ENCODE measurements at regions not wholly inside any gene's neighbourhood (a gene's known extent, or its start where the extent isn't known, plus 50 kb on each side); places are given as distances from the start of the nearest gene placed in this dataset.
"Not testable (repeated sequence)": the region's sequence is repeated elsewhere in the genome, so short reads cannot be mapped to it uniquely, and the experiment has no call there.

GRCh38 chr15:84151205-84151931 is 84.2 kb upstream of the GOLGA6L4 start:
- DNase-seq (no peak), ATAC-seq (no peak), FAIRE-seq (no peak)
- H3K27ac ChIP-seq = no peak overlapping the region
- no peaks in the 10 kb centered on the region for H3K9me3 ChIP-seq
- TF ChIP-seq, protein P1, sequence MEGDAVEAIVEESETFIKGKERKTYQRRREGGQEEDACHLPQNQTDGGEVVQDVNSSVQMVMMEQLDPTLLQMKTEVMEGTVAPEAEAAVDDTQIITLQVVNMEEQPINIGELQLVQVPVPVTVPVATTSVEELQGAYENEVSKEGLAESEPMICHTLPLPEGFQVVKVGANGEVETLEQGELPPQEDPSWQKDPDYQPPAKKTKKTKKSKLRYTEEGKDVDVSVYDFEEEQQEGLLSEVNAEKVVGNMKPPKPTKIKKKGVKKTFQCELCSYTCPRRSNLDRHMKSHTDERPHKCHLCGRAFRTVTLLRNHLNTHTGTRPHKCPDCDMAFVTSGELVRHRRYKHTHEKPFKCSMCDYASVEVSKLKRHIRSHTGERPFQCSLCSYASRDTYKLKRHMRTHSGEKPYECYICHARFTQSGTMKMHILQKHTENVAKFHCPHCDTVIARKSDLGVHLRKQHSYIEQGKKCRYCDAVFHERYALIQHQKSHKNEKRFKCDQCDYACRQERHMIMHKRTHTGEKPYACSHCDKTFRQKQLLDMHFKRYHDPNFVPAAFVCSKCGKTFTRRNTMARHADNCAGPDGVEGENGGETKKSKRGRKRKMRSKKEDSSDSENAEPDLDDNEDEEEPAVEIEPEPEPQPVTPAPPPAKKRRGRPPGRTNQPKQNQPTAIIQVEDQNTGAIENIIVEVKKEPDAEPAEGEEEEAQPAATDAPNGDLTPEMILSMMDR (IDR thresholded peaks at IDR 0.05) = no peak
- H3K4me1 ChIP-seq = no peaks in the 10 kb centered on the region
- intact Hi-C loops (cut with DNase I) = no loop called here
- 87 to 89% methylated on average over 11 of the region's 11 CpGs for WGBS, 2 donors
- no peaks in the 10 kb centered on the region for H3K27me3 ChIP-seq
- no peak overlapping the region for H3K4me3 ChIP-seq
- H3K36me3 ChIP-seq = no peaks in the 10 kb centered on the region

DNA sequence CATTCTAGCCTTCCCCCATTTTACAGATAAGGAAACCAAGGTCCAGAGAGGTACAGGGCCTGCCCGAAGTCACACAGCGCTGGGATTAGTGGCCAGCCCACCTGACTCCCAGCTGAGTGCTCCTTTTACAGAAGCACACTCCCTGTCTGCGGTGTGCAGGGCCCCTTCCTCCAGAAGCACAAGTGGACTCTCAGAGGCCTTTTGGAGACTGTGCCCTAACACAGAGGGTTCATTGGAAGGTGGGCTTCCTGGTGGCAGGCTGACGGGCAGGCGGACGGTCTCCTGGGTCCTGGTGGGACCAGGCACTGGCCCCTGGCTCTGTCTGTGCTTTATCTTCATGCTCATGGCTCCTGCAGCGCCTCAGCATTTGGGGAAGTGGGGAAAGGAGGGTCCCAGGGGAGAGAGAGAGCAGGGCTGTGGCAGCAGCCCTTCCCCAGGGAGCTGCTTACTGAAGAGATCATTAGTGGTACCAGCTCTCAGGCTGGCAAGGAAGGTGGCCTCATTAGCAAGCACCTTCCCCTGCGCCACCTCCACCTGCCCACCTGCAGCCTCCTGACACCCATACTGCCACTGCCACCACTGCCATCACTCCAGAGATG is 83.1 kb upstream of the GOLGA6L4 start:
- H3K4me1 ChIP-seq; H3K36me3 ChIP-seq; H3K9me3 ChIP-seq; H3K4me3 ChIP-seq; FAIRE-seq; H3K27ac ChIP-seq; DNase-seq; ATAC-seq; H3K27me3 ChIP-seq; intact Hi-C loops (cut with DNase I): not testable (repeated sequence)
- 90 to 96% methylated on average over 7 to 8 of the region's 8 CpGs for WGBS, 2 donors

DNA sequence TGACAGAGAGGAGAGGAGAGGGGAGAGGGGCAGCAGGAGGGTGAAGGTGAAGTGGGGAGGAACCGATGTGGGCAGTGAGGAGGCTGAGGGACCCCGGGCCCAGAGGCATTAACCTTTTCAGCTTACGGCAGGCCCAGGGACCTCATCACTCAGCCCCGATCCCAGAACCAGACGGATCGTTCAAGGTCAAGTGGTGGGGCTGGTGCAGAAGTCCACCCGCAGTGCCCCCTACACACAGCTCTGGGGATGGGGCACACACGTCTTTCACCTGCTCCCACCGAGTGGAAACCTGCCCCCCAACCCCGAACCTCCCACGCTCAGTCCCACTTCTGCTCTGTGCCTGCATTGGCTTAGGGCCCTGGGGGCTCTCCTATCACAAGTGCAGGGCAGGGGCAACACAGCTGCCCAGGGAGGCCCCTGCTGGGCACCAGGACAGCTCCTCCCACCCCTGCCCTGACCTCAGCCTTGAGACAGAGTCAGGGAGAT is 81.9 kb upstream of the GOLGA6L4 start:
- ATAC-seq; H3K36me3 ChIP-seq; H3K4me3 ChIP-seq; H3K27ac ChIP-seq; intact Hi-C loops (cut with DNase I); FAIRE-seq; H3K4me1 ChIP-seq; H3K9me3 ChIP-seq; DNase-seq; H3K27me3 ChIP-seq: not testable (repeated sequence)
- WGBS, 2 donors = 59 to 63% methylated on average over 11 of the region's 11 CpGs

DNA sequence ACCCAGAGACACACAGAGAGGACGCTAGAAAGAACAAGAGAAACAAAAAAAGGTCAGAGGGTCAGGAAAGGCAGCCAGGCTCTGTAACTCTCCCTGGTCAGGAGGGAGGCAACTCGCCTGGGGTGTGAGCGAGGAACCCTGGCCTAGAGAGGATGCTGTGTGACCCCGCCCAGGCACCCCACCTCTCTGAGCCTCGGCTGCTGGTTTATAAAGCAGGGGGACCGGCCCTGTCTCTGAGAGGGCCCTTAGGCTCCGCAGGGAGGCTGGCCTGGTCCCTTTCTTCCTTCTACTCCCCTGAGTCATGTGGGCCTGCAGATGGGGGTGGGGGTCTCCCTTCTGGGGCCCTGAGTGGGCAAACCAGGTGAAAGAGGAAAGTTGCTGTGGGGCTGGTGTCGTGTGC is 81.3 kb upstream of the GOLGA6L4 start:
- H3K4me1 ChIP-seq; H3K27me3 ChIP-seq; H3K36me3 ChIP-seq; intact Hi-C loops (cut with DNase I); ATAC-seq; FAIRE-seq; DNase-seq; H3K4me3 ChIP-seq; H3K27ac ChIP-seq; H3K9me3 ChIP-seq: not testable (repeated sequence)
- WGBS, 2 donors = 73 to 80% methylated on average over 7 to 8 of the region's 8 CpGs

- H3K4me1 ChIP-seq; H3K27me3 ChIP-seq; FAIRE-seq; H3K36me3 ChIP-seq; H3K9me3 ChIP-seq; H3K27ac ChIP-seq; DNase-seq; intact Hi-C loops (cut with DNase I); H3K4me3 ChIP-seq; ATAC-seq: not testable (repeated sequence)
- 79 to 90% methylated on average over 7 to 9 of the region's 9 CpGs for WGBS, 2 donors
These were observed 80.8 kb upstream of the GOLGA6L4 start for GRCh38 chr15:84154787-84155186.

GRCh38 chr15:84155792-84156587 is 79.6 kb upstream of the GOLGA6L4 start:
- FAIRE-seq; H3K36me3 ChIP-seq; ATAC-seq; intact Hi-C loops (cut with DNase I); H3K27ac ChIP-seq; H3K4me1 ChIP-seq; DNase-seq; H3K27me3 ChIP-seq; H3K9me3 ChIP-seq; H3K4me3 ChIP-seq: not testable (repeated sequence)
- 66 to 69% methylated on average over 12 to 20 of the region's 22 CpGs for WGBS, 2 donors

- H3K4me3 ChIP-seq; H3K27ac ChIP-seq; ATAC-seq; H3K4me1 ChIP-seq; H3K9me3 ChIP-seq; H3K27me3 ChIP-seq; intact Hi-C loops (cut with DNase I); H3K36me3 ChIP-seq; DNase-seq; FAIRE-seq: not testable (repeated sequence)
- WGBS, 2 donors = 74 to 75% methylated on average over 3 of the region's 3 CpGs
These were observed 79.1 kb upstream of the GOLGA6L4 start for GRCh38 chr15:84156588-84156840.

DNA sequence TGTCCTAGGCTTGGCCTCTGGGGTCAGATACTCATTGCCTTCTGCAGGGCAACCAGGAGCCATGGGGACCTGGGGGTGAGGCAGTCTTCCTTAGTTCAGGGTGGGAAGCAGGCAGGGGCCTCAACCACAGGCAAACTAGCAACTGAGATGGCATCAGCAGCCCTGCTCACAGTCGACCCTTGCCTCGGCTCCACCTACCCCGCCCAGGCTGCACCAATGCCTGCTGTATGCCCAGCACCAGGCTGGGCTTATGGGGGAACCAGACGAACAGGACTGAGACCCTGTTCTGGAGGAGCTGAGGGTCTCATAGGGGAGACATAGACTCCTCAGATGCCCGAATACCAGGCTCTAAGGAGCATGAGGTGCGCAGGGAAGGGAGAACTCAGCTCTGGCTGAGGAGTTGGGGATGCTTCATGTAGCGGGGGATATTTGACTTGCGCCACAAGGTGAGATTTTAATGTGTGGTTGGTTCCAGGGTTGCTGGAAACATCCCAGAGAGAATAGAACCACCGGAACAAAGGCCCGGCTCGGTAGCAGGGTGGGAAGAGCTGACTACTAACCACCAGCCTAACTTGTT is 78.4 kb upstream of the GOLGA6L4 start:
- intact Hi-C loops (cut with DNase I); H3K36me3 ChIP-seq; H3K9me3 ChIP-seq; H3K27me3 ChIP-seq; DNase-seq; H3K27ac ChIP-seq; H3K4me1 ChIP-seq; FAIRE-seq; H3K4me3 ChIP-seq; ATAC-seq: not testable (repeated sequence)
- 73 to 86% methylated on average over 11 of the region's 11 CpGs for WGBS, 2 donors

GRCh38 chr15:84157857-84158256 is 77.7 kb upstream of the GOLGA6L4 start:
- H3K4me3 ChIP-seq; H3K9me3 ChIP-seq; H3K27me3 ChIP-seq; H3K36me3 ChIP-seq; ATAC-seq; intact Hi-C loops (cut with DNase I); DNase-seq; H3K27ac ChIP-seq; H3K4me1 ChIP-seq; FAIRE-seq: not testable (repeated sequence)
- 79 to 82% methylated on average over 3 of the region's 3 CpGs for WGBS, 2 donors

- H3K27ac ChIP-seq; H3K36me3 ChIP-seq; H3K4me1 ChIP-seq; H3K4me3 ChIP-seq; H3K9me3 ChIP-seq; DNase-seq; ATAC-seq; intact Hi-C loops (cut with DNase I); FAIRE-seq; H3K27me3 ChIP-seq: not testable (repeated sequence)
- WGBS, 2 donors = 89% methylated on average over 9 to 17 of the region's 17 CpGs
These were observed 76.0 kb upstream of the GOLGA6L4 start for GRCh38 chr15:84159346-84160269.

All from pancreas (tissue), 10 donors.